ENCODE measurements at regions not wholly inside any gene's neighbourhood (a gene's known extent, or its start where the extent isn't known, plus 50 kb on each side); places are given as distances from the start of the nearest gene placed in this dataset.

DNA sequence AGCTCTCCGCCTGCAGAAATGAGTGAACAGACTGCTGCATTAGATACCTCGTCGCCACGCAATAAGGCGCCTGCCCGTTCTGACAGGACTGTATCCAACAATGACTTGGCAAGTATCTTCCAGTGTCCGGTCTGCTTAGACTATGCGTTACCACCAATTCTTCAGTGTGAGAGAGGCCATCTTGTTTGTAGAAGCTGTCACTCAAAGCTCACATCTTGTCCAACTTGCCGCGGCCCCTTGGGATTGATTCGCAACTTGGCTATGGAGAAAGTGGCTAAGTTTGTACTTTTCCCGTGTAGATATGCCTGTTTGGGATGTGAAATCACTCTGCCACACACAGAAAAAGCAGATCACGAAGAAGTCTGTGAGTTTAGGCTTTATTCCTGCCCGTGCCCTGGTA is 172.0 kb upstream of the MAGEB16 start:
- TF ChIP-seq, protein P1, sequence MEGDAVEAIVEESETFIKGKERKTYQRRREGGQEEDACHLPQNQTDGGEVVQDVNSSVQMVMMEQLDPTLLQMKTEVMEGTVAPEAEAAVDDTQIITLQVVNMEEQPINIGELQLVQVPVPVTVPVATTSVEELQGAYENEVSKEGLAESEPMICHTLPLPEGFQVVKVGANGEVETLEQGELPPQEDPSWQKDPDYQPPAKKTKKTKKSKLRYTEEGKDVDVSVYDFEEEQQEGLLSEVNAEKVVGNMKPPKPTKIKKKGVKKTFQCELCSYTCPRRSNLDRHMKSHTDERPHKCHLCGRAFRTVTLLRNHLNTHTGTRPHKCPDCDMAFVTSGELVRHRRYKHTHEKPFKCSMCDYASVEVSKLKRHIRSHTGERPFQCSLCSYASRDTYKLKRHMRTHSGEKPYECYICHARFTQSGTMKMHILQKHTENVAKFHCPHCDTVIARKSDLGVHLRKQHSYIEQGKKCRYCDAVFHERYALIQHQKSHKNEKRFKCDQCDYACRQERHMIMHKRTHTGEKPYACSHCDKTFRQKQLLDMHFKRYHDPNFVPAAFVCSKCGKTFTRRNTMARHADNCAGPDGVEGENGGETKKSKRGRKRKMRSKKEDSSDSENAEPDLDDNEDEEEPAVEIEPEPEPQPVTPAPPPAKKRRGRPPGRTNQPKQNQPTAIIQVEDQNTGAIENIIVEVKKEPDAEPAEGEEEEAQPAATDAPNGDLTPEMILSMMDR (conservative IDR thresholded peaks at IDR 0.05; ENCODE audit: low read depth, low read length): no peak
- TF ChIP-seq EZH2 (IDR thresholded peaks at IDR 0.05; ENCODE audit: borderline replicate concordance, low read depth, low read length, poor library complexity, severe bottlenecking): no peak
